ENCODE measurements at regions not wholly inside any gene's neighbourhood (a gene's known extent, or its start where the extent isn't known, plus 50 kb on each side); places are given as distances from the start of the nearest gene placed in this dataset.

DNA sequence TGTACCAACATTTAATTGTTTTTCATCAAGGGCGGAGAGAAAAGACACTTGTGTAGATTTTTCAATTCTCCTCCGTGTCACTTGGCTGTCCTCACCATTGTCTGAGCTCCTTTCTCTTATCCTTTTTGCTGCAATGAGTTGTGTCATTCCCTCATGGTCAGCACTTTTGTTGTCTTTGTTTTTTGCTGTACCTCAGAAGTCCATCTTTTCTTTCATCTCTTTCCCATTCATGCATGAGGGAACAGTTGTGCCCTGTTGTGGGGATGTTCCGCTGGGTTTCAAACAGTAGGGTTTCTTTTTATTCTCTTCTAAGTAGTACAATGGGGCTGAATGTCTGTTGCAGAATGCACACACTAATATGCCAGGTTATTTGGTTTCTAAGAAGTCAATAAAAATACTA is 222.6 kb downstream of the TM9SF2 start:
- H3K4me1 ChIP-seq (ENCODE audit: control insufficient read depth, low read length) = no peaks in the 10 kb centered on the region
- H3K9me2 ChIP-seq (replicated peaks; ENCODE audit: control insufficient read depth, low read length) = no peaks in the 10 kb centered on the region
- TF ChIP-seq, protein P1, sequence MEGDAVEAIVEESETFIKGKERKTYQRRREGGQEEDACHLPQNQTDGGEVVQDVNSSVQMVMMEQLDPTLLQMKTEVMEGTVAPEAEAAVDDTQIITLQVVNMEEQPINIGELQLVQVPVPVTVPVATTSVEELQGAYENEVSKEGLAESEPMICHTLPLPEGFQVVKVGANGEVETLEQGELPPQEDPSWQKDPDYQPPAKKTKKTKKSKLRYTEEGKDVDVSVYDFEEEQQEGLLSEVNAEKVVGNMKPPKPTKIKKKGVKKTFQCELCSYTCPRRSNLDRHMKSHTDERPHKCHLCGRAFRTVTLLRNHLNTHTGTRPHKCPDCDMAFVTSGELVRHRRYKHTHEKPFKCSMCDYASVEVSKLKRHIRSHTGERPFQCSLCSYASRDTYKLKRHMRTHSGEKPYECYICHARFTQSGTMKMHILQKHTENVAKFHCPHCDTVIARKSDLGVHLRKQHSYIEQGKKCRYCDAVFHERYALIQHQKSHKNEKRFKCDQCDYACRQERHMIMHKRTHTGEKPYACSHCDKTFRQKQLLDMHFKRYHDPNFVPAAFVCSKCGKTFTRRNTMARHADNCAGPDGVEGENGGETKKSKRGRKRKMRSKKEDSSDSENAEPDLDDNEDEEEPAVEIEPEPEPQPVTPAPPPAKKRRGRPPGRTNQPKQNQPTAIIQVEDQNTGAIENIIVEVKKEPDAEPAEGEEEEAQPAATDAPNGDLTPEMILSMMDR (IDR thresholded peaks at IDR 0.05; ENCODE audit: low read depth, low read length, poor library complexity, severe bottlenecking) = no peak
- TF ChIP-seq EZH2phosphoT487 (IDR thresholded peaks at IDR 0.05; ENCODE audit: borderline replicate concordance, low read length) = no peak

DNA sequence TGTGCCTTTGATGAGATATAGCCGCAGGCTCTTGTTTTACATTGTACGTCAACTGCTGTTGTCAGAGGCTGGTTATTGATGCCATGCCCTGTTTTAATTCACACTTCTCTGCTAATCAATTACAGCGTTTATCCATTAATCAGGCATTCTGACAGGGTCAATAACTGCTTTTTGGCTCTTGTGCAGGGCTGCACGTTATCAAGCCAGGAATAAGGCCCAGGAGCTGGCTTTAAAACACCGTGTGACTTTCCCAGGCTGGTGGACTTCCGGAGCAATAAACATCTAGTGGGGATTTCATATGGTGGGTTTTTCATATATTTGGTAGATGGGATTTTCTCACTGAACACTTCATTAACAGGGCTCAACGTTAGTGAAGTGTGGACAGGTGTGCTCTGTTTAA is 221.7 kb downstream of the TM9SF2 start:
- Histone ChIP-seq H3K36me3 (ENCODE audit: control insufficient read depth, low read length) (no peaks in the 10 kb centered on the region), H4K20me1 (ENCODE audit: control insufficient read depth, insufficient read depth, low read depth, low read length) (no peaks in the 10 kb centered on the region), H3K79me2 (ENCODE audit: control insufficient read depth, low read length) (no peaks in the 10 kb centered on the region), H3K27ac (ENCODE audit: low read depth, low read length) (no peak overlapping the region), H3K9me2 (replicated peaks; ENCODE audit: control insufficient read depth, low read length) (no peaks in the 10 kb centered on the region), H3K4me2 (ENCODE audit: low read length) (no peak overlapping the region), H3K4me1 (ENCODE audit: control insufficient read depth, low read length) (no peaks in the 10 kb centered on the region), H3K9me3 (ENCODE audit: control insufficient read depth, insufficient read depth, low read length) (no peaks in the 10 kb centered on the region), H3F3A (ENCODE audit: control insufficient read depth, insufficient read depth) (no peaks in the 10 kb centered on the region), H3K4me3 (ENCODE audit: low read length) (no peak overlapping the region), H3K27me3 (ENCODE audit: control insufficient read depth, low read length) (no peaks in the 10 kb centered on the region)
- no peak for TF ChIP-seq EZH2phosphoT487 (IDR thresholded peaks at IDR 0.05; ENCODE audit: borderline replicate concordance, low read length)
- TF ChIP-seq, protein P1 (IDR thresholded peaks at IDR 0.05; ENCODE audit: low read depth, low read length, poor library complexity, severe bottlenecking) = no peak

More for the DNA sequence above, 222.6 kb downstream of the TM9SF2 start:
- no peaks in the 10 kb centered on the region for H3K79me2 ChIP-seq (ENCODE audit: control insufficient read depth, low read length)
- no peak overlapping the region for H3K27ac ChIP-seq (ENCODE audit: low read depth, low read length)
- no peak overlapping the region for H3K4me2 ChIP-seq (ENCODE audit: low read length)
- no peaks in the 10 kb centered on the region for H3K27me3 ChIP-seq (ENCODE audit: control insufficient read depth, low read length)
- no peaks in the 10 kb centered on the region for H4K20me1 ChIP-seq (ENCODE audit: control insufficient read depth, insufficient read depth, low read depth, low read length)
- no peaks in the 10 kb centered on the region for H3F3A ChIP-seq (ENCODE audit: control insufficient read depth, insufficient read depth)
- no peak overlapping the region for H3K4me3 ChIP-seq (ENCODE audit: low read length)
- no peaks in the 10 kb centered on the region for H3K36me3 ChIP-seq (ENCODE audit: control insufficient read depth, low read length)
- no peaks in the 10 kb centered on the region for H3K9me3 ChIP-seq (ENCODE audit: control insufficient read depth, insufficient read depth, low read length)

DNA sequence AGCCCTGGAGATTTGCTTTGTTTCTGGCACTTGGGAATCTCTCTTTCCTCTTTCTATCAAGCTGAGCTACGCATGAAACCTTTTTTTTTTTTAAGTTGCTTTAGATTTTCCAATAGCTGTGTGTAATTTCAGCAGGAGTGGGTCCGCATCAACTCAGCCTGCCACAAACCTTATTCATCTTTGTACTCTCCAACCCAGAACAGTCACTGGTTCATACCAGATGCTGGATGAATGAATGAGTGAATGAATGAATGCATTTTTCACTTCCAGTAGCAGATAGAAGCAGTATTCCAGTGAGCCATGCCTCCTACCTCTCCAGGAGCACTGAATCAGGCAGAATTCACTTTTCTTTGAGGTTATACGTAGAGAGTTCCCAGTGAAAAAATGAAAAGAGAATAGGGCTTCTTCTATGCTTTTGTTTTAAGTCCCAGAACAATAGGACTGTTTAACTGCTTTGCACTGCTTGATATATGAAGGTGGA is 221.1 kb downstream of the TM9SF2 start:
- Histone ChIP-seq H3K4me2 (ENCODE audit: low read length) (no peak overlapping the region), H3F3A (ENCODE audit: control insufficient read depth, insufficient read depth) (no peaks in the 10 kb centered on the region), H3K36me3 (ENCODE audit: control insufficient read depth, low read length) (no peaks in the 10 kb centered on the region), H3K4me3 (ENCODE audit: low read length) (no peak overlapping the region), H4K20me1 (ENCODE audit: control insufficient read depth, insufficient read depth, low read depth, low read length) (no peaks in the 10 kb centered on the region), H3K79me2 (ENCODE audit: control insufficient read depth, low read length) (no peaks in the 10 kb centered on the region), H3K9me2 (replicated peaks; ENCODE audit: control insufficient read depth, low read length) (no peaks in the 10 kb centered on the region), H3K9me3 (ENCODE audit: control insufficient read depth, insufficient read depth, low read length) (no peaks in the 10 kb centered on the region), H3K27ac (ENCODE audit: low read depth, low read length) (no peak overlapping the region), H3K27me3 (ENCODE audit: control insufficient read depth, low read length) (no peaks in the 10 kb centered on the region), H3K4me1 (ENCODE audit: control insufficient read depth, low read length) (no peaks in the 10 kb centered on the region)
- TF ChIP-seq, protein P1 (IDR thresholded peaks at IDR 0.05; ENCODE audit: low read depth, low read length, poor library complexity, severe bottlenecking) = no peak
- TF ChIP-seq EZH2phosphoT487 (IDR thresholded peaks at IDR 0.05; ENCODE audit: borderline replicate concordance, low read length) = no peak
